Ascending aorta (tissue), 2 donors: ENCODE measurements at regions not wholly inside any gene's neighbourhood (a gene's known extent, or its start where the extent isn't known, plus 50 kb on each side); places are given as distances from the start of the nearest gene placed in this dataset.
"Not testable (repeated sequence)": the region's sequence is repeated elsewhere in the genome, so short reads cannot be mapped to it uniquely, and the experiment has no call there.

Experiments
- DNase-seq, 2 donors: peaks; one replicate each; pipeline ENCODE4 v3.0.0-alpha.2; 2019; ENCODE audit warnings: low spot score in 2 of 2
- H3K27ac ChIP-seq, 2 donors: fragments of 200-600 bp; sonication (generic); one replicate each; pipeline ENCODE4 v1.5.1; 2016 to 2017; ENCODE audit warnings: mild to moderate bottlenecking in 1 of 2
- H3K27me3 ChIP-seq: fragments of 200-600 bp; sonication (generic); one replicate; pipeline ENCODE4 v1.5.1; 2017
- H3K36me3 ChIP-seq, 2 donors: fragments of 200-600 bp; sonication (generic); one replicate each; pipeline ENCODE4 v1.5.1; 2016
- H3K4me1 ChIP-seq, 2 donors: fragments of 200-600 bp; sonication (generic); one replicate each; pipeline ENCODE4 v1.5.1; 2016 to 2017; ENCODE audit warnings: mild to moderate bottlenecking in 1 of 2
- H3K4me3 ChIP-seq, 2 donors: fragments of 200-600 bp; sonication (generic); one replicate each; pipeline ENCODE4 v1.5.1; 2016 to 2017; ENCODE audit warnings: mild to moderate bottlenecking in 1 of 2
- H3K9me3 ChIP-seq, 2 donors: fragments of 200-600 bp; sonication (generic); one replicate each; pipeline ENCODE4 v1.5.1; 2016
- intact Hi-C: fragments of 100-400 bp; cut with DNase I; formaldehyde crosslinking; loops from one replicate; pipeline ENCODE4 v1.15.1; 2023
- TF ChIP-seq, protein P1 (sequence below), 3 experiments: fragments of 200-600 bp in 2 of 3; fragments of 450-650 bp in 1 of 3; sonication (generic) in 2 of 3; IDR thresholded peaks; one replicate each; pipeline ENCODE4 v1.5.1; 2016 to 2019; ENCODE audit warnings: antibody characterized with exemption in 3 of 3, mild to moderate bottlenecking in 1 of 3, moderate library complexity in 1 of 3

DNA sequence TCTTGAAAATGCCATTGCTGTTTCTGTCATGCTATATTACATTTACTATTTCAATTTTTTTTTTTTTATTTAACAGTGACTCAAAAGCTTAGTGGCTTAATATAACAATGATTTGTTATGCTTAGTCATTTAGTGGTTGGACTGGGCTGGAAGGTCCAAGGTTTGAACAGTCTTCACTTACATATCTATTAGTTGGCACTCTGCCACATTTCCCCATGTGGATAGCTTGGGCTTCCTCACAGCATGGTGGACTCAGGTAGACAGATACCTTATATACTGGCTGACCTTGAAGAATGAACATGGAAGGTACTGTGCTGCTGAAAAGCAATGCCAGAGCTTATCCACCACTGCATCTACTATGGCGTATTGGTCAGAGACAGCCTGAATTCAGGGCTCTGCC is 909.5 kb upstream of the SOX11 start:
- no peaks in the 10 kb centered on the region for H3K27me3 ChIP-seq
- no peaks in the 10 kb centered on the region for H3K9me3 ChIP-seq
- intact Hi-C loops: no loop called here
- H3K36me3 ChIP-seq: no peaks in the 10 kb centered on the region
- H3K27ac ChIP-seq: no peak overlapping the region
- TF ChIP-seq, protein P1, sequence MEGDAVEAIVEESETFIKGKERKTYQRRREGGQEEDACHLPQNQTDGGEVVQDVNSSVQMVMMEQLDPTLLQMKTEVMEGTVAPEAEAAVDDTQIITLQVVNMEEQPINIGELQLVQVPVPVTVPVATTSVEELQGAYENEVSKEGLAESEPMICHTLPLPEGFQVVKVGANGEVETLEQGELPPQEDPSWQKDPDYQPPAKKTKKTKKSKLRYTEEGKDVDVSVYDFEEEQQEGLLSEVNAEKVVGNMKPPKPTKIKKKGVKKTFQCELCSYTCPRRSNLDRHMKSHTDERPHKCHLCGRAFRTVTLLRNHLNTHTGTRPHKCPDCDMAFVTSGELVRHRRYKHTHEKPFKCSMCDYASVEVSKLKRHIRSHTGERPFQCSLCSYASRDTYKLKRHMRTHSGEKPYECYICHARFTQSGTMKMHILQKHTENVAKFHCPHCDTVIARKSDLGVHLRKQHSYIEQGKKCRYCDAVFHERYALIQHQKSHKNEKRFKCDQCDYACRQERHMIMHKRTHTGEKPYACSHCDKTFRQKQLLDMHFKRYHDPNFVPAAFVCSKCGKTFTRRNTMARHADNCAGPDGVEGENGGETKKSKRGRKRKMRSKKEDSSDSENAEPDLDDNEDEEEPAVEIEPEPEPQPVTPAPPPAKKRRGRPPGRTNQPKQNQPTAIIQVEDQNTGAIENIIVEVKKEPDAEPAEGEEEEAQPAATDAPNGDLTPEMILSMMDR (IDR thresholded peaks at IDR 0.05): no peak
- H3K4me3 ChIP-seq: no peak overlapping the region
- H3K4me1 ChIP-seq: no peaks in the 10 kb centered on the region
- DNase-seq: no peak

DNA sequence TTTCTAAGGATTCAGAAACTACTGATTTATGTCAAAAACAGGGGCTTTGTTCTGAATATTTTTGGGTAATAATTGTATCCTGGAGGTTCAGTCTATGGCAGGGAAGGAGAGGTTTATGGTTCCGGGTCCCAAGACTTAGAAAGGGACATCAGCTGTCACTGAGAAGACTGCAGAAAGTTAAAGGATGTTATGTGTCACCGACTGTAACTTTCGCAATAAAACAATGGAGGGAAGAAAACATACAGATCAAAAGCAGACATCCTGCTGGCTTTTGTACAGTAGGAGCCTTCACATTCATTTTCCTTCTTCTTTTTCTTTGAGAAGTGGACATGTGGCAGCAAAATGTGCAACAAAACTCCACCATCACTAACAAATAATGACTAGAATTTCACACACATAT is 900.7 kb upstream of the SOX11 start:
- DNase-seq: no peak
- Histone ChIP-seq H3K4me3 (no peak overlapping the region), H3K27ac (no peak overlapping the region), H3K4me1 (no peaks in the 10 kb centered on the region), H3K36me3 (no peaks in the 10 kb centered on the region), H3K9me3 (no peaks in the 10 kb centered on the region), H3K27me3 (no peaks in the 10 kb centered on the region)
- TF ChIP-seq, protein P1 (IDR thresholded peaks at IDR 0.05): no peak
- intact Hi-C loops: no loop called here

DNA sequence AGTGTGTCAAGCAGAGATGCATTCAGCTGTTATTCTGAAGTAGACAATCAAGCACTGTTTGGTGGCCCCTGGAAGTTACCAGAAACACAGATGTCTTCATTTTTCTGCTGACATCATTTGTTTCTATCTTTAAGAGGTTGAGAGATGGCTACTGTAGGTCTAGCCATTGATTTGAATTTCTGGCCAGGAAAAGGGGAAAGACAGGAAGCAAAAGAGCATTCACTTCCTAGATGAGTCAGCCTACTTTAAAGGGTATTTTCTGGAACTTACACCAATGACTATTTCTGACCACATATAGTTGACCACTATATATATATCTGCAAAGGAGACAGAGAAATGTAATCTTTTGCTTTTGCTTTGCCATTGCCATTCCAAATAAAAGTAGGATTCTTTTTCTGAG is 900.1 kb upstream of the SOX11 start:
- DNase-seq: no peak
- intact Hi-C loops: no loop called here
- no peaks in the 10 kb centered on the region for H3K36me3 ChIP-seq

DNA sequence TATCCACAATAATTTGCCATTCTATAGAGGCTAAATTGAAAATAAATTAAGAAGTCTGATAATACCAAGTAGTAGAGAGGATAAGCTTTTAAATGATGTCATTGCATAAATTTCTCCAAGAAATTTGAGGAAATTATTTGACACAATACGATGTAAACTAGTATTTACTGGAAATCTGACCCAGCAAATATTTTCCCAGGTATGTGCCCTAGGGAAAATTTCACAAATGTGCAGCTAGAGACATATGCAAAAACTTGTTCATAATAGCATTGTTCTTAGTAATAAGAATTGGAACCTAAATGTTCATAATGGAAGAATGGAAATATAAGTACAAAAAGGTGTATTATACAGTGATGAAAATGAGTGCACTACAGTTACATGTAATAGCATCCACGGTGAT is 888.8 kb upstream of the SOX11 start:
- no peak for DNase-seq
- H3K27me3 ChIP-seq: no peaks in the 10 kb centered on the region
- peaks cover 0 to 3% of the 10 kb centered on the region in 2 donors for H3K9me3 ChIP-seq
- no peak overlapping the region for H3K27ac ChIP-seq
- no peak overlapping the region for H3K4me3 ChIP-seq
- intact Hi-C loops: no loop called here
- no peaks in the 10 kb centered on the region for H3K4me1 ChIP-seq
- TF ChIP-seq, protein P1 (IDR thresholded peaks at IDR 0.05): no peak
- no peaks in the 10 kb centered on the region for H3K36me3 ChIP-seq

More for the DNA sequence above, 900.1 kb upstream of the SOX11 start:
- H3K4me1 ChIP-seq: no peaks in the 10 kb centered on the region
- H3K9me3 ChIP-seq: no peaks in the 10 kb centered on the region
- H3K4me3 ChIP-seq: no peak overlapping the region
- TF ChIP-seq, protein P1 (IDR thresholded peaks at IDR 0.05): no peak
- no peak overlapping the region for H3K27ac ChIP-seq
- H3K27me3 ChIP-seq: no peaks in the 10 kb centered on the region

DNA sequence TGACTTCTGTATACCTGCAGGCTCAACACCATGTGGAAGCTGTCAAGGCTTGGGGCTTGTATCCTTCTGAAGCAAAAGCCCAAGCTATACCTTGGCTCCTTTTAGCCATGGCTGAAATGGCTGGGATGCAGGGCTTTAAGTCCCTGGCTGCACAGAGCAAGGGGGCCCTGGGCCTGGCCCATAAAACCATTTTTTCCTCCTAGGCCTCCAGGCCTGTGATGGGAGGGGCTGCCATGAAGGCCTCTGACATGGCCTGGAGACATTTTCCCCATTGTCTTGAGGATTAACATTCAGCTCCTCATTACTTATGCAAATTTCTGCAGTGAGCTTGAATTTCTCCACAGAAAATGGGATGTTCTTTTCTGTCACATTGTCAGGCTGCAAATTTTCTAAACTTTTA is 878.0 kb upstream of the SOX11 start:
- H3K36me3 ChIP-seq, intact Hi-C loops, H3K27ac ChIP-seq, H3K4me3 ChIP-seq, DNase-seq, H3K9me3 ChIP-seq, H3K27me3 ChIP-seq, H3K4me1 ChIP-seq: not testable (repeated sequence)

DNA sequence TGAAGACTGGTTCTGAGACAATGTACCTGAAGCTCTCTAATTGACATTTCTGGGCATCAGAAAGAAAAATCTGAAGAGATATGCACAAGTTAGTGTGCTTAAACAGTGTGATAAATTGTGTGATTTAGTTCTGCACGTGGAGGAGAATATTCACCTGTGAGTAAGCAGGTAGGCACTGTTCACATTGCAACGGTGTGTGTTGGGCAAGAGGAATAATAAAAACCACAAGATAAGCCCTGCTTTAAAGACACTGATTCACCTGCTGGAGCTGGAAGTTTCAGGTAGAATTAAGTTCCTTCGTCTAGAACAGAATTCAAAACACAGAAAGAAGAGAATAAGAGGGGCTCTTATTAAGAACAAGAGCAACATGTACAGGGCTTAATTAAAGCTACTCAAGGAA is 864.3 kb upstream of the SOX11 start:
- H3K27ac ChIP-seq: no peak overlapping the region
- H3K27me3 ChIP-seq: no peaks in the 10 kb centered on the region
- DNase-seq: no peak
- no peaks in the 10 kb centered on the region for H3K36me3 ChIP-seq
- intact Hi-C loops: no loop called here
- H3K4me1 ChIP-seq: no peaks in the 10 kb centered on the region
- TF ChIP-seq, protein P1 (IDR thresholded peaks at IDR 0.05): no peak
- no peak overlapping the region for H3K4me3 ChIP-seq
- H3K9me3 ChIP-seq: no peaks in the 10 kb centered on the region
